DMS 273 (cell line): ENCODE measurements at regions not wholly inside any gene's neighbourhood (a gene's known extent, or its start where the extent isn't known, plus 50 kb on each side); places are given as distances from the start of the nearest gene placed in this dataset.

Experiments used
- DNase-seq: peaks from one replicate; lab custom pipeline; 2025; ENCODE audit not compliant: unreplicated experiment; lab: John Stamatoyannopoulos, UW

DNA sequence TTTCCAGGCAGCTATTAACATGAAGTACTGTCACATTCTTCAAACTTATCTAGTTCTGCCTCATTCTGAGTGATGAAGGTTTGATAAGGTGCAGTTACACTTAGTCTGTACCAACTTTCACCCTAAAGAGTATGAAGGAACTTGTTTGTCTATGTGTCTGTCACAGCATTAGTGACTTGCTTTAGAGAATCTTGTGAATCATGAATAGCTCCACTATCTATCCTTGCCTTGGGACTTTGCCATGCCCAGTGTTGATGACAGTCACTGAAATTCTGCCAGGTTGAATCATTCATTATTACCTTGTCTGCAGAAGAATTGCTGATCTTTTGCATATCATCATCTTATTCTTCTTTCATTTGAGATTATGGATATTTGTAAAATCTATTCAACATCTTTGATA is 50.9 kb upstream of the A1CF start:
- no peak for DNase-seq

DNA sequence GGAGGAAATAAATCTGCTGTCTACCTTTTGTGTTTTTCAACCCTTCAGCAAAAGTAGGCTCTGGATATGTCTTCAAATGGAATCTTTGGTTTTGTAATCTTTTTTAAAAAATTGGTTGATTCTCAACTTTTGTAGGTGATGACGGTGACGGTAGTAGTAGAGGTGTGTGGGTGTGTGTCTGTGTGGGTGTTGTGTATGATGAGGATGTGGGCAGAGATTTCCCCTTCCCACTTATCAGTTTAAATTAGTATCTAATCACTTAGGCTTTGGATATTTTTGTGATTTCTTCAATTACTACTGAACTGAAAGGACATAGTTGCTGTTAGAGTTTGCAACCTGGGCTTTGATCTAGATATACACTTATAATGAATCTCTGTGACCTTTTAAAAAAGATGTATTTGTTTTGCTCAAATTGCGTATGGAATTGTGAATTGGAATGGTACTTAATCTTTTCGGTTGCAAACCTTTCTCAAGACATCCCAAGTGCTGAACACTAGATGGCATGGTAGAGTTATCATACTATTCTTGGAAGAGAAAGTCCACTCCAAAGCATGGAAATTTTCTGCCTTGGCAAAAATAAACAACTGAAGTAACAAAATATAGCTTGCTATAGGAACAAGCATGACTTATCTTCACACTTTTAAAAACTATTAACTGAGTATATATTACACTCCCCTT is 51.9 kb upstream of the A1CF start:
- peak; percentile 60 for DNase-seq

DNA sequence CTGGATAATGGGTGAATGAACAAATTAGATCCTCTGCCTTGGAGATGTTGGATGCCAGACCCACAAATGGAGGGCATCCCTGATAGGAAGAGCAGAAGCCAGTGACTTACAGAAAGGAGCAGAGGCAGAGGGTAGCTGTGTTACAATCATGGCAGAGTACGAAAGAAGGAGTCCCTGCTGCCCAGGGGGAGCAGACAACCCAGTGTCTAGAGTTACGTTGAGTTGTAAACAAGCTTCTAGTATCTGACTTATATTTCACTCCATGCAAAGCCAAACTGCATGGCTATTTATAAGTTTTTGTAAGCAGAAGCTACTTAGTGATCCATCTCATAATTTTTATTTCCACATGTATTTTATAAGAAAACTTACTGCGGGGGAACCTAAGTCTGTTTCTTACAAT is 56.2 kb upstream of the A1CF start:
- no peak for DNase-seq

DNA sequence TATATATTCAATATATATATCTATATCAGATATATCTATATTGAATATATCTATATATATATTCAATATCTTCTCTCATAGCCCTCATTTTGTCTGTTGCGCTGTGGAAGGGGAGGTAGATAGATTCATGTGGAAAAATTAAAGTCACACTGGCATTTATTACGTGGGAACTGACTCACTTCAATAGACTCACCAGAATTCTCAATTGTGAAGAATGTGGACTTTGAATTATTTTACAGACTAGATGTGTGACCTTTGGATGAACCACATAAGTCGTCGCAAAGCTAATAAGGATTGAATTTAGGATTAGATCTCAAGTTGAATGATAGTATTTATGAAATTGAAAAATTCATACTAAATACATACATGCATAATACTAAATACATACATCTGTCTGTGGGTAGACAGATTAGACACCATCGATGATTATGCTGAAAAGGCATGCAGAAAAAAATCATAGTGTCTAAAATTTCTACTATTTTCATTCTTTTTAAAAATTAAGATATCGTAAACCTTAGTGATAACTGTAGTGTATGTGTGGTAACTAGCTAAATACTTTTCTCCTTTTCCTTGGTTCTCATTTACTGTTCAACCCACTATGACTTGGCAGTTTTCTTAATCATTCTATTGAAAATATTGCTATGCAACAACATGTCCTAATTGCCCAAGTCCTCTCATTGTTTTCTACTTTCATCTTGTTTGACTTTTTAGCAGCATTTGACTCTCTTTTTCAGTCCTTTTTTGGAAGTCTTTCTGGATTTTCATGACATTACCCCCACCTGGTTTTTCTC is 61.8 kb upstream of the A1CF start:
- no peak for DNase-seq

DNA sequence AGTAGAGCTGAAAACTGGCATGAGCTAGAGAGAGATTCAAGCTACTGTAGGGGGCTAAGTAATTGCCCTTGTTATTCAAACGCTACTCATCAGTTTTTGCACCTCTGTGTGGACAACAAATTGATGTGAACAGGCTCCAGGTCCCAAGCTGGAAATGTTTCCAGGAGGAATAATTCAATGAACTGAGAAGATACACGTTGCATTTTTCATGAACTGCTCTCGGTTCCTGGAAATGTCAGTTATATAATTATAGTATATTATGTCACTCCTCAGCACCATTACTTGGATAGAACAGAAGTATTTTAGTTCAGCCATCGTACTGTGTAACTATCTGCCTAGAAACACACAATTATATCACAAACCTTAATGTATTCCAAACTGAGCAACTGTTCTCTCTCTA is 65.9 kb upstream of the A1CF start:
- DNase-seq = no peak

DNA sequence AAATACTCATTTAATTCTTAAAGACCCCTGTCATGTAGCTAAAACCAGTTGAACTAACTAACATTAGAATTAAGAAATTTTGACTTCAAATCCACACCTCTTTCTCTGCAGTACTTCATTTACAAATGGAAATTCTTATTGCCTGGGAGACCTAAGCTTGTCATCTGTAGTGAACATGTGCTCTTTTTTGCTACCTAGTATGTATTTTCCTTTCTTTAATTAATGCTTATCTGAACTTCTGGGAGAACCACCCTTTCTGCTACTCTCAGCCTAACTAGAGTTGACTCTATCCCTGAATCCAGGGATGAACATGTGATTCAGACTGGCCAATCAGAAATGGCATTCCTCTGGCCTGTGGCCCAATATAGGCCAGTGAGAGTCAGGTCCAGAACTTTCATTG is 75.9 kb upstream of the A1CF start:
- DNase-seq = no peak

DNA sequence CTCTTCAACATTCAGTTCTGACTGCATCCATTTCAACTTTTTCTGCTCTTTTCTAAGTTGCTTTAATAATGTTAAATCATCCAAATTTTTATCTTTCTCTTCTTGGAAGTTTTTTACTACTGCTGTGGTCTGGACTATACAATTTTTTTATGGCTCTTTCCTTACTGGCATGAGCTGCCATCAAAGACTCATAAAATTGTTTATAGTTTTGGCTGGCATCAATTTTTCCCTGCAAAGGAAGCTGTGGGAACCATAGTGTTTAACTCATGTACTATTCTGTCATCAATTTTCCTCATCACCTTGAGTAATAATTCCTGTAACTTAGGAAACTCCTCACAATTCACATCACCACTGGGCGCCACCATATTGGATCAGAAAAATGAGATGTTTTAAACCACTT is 77.6 kb upstream of the A1CF start:
- DNase-seq = no peak

DNA sequence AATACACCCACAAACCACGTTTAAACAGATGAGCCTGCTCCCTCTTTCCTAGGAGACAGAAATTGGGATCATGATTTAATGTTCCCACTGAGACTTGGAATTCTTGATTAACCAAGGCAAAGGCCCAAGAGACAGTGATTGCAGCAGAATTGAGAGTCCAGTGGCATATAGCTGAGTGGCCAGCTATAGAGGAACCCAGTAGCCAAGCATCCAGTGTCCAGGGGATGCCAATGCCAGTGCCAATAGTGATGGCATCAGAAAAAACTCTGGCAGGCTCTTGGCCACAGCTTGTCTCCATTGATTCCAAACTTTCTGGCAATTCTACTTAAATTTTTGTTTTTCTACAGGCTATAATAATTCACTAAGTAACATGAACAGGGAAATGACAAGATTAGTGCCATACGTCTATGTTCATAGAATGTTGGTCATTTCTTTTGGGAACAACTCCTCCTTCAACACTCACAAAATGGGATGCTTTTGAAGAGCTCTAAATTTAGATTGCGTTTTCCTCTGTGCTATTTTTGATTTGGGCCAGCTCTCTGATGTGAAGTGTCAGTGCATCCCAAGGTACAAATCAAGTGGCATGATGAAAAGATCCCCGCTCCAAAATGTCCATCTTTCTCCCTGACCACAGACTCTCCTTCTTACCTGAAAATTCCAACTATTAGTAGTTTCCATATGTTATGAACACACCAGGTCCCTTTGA is 83.1 kb upstream of the A1CF start:
- no peak for DNase-seq

DNA sequence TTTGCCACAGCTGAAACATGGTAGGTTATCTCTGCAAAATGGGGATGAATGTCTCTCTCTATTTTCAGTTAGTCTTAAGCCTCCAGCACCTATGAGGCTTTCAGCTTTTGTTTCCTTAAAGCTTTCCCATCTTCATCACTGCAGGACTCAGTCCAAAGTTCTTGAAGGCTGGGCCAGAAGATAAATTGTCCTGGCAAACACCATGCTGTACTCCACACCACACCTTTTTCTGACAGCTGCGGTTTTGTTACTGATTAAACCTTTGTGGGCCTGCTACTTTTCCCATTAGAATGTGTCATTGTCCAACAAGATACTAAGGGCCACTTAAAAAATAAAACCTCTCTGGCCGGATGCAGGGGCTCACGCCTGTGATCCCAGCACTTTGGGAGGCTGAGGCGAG is 87.2 kb upstream of the A1CF start:
- no peak for DNase-seq

DNA sequence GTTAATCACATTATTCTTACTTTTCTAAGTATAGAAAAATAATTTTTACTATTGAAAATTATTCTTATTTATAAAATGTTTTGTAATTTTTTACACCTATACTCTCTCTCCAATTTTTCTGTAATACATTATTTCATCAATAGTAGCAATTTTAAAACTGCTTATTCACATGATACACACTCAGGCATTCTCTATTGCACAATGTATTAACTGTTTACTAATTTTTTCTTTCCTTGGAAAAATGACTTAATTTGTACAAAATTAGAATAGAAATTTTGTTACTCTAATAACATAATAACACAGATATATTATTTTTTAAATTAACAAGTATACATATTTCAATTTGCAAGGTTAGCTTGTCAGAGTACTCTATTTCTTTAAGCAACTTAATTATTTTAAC is 92.9 kb upstream of the PRKG1 start:
- DNase-seq = no peak

DNA sequence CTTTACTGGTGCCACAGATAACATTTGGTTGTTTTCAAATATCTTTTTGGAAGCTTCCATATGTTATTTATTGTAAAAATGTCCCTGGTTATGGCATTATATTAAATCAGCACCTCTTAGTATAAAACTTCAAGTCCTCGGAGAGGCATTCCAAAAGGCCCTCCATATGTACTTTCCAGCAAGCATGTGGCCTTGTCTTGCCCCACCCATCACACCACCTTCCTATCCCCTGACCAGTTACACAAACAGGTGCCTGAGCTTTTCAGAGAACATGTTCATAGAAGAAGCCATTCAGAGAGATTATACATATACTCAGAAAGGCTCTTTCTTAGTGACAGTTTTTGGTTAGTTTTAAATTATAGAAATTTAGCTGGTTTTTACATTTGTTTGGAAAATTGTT is 92.4 kb upstream of the PRKG1 start:
- no peak for DNase-seq

DNA sequence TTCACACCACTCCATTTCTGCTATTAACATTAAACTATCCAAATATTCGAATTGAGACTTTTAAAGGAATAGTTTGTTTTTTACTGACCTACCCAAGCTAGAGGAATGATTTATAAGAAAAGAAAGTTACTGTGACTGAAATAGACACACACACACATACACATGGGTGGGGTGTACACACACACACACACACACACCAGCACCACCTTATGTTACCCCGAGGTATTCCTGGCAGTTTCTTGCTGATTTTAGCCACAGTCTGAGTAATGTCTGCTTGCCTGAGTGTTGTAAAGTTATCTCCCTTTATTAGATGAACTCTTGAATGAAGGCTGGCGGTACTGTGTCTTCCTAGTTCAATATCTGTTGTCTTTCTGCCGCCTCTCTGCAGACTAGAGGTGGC is 91.3 kb upstream of the PRKG1 start:
- peak; percentile 2 for DNase-seq

DNA sequence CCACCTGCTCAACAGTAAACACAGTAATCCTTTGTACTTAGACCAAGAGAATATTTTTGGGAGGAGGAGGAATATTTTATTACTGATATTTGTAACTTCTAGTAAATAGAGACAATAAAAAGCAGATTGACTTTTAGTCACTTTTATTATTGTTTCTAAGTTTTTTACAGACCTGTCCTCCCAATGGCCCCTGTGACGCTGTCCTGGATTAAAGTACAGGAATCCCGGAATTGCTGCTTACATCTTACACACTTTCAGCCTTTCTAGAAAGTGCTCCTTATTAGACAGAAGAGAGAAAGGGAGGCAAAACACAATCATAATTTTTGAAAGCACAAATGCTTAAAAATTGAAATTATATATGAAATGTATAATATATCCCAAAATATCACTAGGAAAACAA is 86.4 kb upstream of the PRKG1 start:
- DNase-seq = no peak

DNA sequence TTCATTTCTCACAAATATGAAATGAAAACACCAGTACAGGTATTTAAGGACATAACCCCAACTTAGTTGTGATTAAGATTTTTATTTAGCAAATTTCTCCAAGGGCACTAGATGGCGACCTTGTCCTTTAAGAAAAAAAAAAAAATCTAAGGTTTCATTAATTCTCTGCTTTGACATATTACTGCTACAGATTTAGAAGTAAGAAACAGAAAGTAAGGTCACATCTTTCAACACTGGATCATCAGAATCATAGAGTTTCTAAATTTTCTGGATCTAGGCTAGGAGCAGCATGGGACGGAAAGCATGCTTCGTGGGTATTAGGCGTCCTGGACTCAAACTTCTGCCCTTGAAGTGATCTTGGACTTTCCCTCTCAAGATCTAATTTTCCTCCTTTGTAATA is 85.5 kb upstream of the PRKG1 start:
- DNase-seq = peak; percentile 28

DNA sequence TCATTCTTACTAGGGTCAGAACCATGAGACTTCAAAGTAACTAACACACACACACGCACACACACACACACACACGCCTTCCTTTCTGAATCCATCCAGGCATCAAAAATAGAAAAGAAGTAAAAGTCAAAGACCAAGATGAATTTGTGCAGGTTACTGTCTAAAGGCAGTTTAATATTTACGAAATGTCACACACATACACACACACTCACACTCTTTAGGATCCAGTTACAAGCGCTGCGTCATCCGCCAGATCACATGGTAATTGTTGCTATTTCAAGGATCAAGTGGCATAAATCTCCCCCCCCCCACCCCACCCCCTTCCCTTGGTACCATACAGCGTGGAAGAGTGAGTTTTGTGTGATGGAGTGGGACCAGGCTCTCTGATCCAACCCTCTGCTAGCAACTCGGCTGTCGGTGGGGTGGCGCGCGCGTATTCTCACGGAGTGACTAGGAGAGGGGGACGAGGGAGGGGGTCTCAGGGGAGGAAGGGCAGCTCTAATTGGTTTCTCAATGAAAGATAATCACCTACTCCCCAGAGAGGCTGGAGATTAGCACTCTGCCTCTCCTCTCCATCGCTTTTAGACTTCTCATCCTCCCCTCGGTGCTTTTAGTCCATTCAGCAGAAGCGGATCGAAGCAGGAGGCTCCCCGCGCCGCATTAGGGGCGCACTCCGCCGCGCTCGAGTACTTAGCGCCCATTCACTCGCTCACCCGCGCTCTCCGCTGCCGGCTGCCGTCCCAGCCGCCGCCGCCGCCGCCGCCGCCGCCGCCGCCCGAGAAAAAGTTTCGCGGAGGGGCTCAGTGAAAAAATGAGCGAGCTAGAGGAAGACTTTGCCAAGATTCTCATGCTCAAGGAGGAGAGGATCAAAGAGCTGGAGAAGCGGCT is 83.5 kb upstream of the PRKG1 start:
- DNase-seq = peak; percentile 58

DNA sequence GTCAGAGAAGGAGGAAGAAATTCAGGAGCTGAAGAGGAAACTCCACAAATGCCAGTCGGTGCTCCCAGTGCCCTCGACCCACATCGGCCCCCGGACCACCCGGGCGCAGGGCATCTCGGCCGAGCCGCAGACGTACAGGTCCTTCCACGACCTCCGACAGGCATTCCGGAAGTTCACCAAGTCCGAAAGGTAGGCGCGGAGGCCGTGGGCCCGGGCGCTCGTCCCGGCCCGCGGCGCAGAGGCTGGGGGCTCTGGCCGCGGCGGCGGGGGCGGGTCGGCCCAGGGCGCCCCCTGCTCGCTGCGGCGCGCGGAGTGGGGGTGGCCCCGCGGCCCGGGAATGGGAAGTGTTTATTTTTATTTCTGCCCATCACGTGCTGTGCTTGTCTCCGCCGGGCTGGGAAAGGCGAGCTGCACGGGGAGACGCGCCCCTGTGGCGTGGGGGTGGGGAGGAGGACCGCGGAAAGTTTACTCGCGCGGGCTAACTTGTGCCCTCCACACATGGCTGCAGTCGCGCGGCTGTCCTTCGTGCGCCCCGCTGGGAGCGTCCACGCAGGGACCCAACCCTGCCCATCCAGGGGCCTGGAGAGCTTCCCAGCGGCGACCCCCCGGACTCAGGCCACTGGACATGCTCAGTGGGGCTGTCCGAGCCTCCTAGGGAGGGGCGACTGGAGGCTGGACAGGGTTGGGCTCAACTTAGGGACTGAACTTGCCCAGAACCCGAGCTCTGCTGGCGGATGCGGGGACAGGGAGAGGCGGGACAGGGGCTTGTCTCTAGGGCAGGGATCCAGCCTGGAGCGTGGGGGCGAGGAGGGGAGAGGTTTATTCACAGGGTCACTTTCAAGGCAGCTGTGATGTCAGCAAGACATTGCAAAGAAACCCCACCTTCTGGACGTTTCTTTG is 82.6 kb upstream of the PRKG1 start:
- peak; percentile 47 for DNase-seq

DNA sequence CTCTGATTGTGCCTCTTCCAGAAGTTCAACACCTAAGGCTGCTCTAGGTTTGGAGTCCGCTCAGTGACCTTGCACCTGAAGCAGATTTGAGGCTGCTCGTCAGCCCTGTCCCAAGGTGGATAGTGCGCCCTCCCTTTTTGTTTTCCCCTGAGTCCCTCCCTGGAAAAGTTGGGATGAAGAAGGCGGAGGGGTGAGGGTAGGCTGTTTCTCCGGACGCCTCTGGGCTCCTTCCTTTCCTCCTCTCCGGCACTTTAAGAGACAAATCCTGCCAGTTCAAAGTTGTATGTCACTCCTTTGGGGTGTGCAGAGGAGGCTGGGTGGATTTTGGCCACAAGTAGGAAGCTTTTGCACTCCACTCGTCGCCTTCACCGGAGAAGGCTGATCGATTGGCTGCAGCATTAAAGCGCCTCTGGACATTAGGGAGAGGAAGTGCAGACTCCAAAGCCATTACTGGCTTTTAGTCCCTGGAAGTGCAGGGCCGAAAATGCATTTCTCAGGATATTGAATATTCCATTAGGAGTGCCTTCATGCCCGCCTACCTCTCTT is 81.9 kb upstream of the PRKG1 start:
- DNase-seq = no peak

DNA sequence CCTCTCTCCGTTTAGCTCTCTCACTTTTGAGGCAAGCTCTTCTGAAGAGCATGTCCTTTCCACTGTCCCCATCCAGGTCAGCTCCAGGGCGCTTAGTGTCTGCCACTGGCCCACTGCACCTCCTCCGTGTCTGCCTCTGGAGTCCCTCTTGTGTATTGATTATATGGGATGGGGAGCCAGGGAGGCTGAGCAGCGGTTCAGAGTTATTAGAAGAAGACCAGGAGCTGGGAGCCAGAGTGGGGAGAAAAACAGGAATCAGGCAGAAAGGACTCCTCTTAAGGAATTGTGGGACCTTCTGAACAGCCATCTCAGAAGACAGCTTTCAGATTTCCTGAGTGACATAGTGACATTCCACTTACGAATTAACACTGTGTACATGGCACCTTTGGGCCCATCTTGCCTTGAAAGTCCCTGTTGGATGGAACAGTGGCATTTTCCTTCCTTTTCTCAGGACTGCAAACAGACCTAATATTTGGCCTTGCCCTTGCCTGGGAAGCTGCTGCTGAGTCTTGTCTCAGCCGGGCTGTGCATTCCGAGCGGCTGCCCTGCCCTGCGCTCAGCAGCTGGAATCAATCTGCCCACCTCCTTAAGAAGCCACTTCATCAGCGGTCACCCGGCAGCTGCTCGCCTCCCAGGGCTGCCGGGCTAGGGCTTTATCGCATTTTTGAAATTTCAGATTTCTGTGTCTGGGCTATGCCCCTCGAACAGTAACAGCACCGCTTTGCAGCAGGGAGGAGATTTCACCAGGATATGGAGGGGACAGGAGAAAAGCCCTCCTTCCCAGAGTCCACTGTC is 81.1 kb upstream of the PRKG1 start:
- DNase-seq = no peak

DNA sequence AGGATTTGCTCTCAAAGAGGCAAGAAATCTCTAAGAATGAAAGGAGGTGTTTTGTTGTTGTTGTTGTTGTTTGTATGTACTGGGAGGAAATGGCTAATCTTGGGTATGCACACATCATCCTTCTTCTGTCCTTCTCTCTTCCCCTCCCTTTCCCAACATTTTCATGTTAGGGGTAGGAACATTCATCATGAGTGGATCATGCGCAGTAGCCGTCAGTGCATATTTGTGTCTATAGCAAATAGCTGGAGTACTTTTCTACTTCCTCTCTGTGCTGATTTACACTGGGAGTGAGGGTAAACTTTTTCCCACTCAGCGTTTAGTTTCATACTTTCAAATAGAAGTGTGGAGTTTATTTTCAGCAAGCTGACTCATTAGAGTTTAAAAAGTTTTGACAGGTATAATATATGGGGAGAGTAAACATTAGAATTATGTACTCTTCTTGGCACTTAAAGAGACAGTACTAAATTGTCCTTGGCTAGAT is 80.5 kb upstream of the PRKG1 start:
- DNase-seq = no peak
